ENCODE measurements at regions not wholly inside any gene's neighbourhood (a gene's known extent, or its start where the extent isn't known, plus 50 kb on each side); places are given as distances from the start of the nearest gene placed in this dataset.

GRCh38 chr9:78572266-78572665 is 275.3 kb downstream of the PSAT1 start:
- no peak for TF ChIP-seq CTCF (IDR thresholded peaks at IDR 0.05)
- TF ChIP-seq EZH2 (IDR thresholded peaks at IDR 0.05), result no peak
- no peak for TF ChIP-seq EZH2phosphoT487 (IDR thresholded peaks at IDR 0.05)
